Muscle of leg (tissue), 3 donors: ENCODE measurements at regions not wholly inside any gene's neighbourhood (a gene's known extent, or its start where the extent isn't known, plus 50 kb on each side); places are given as distances from the start of the nearest gene placed in this dataset.
"Not testable (repeated sequence)": the region's sequence is repeated elsewhere in the genome, so short reads cannot be mapped to it uniquely, and the experiment has no call there.

Experiments
- DNase-seq: peaks from one replicate; pipeline ENCODE4 v3.0.0; 2013
- H3K27ac ChIP-seq: one replicate; pipeline ENCODE4 v1.5.1; 2013; ENCODE audit warnings: mild to moderate bottlenecking, low read length, control low read depth
- H3K27me3 ChIP-seq: one replicate; pipeline ENCODE4 v1.6.1; 2013; ENCODE audit warnings: low read length; ENCODE audit not compliant: control insufficient read depth, insufficient read depth
- H3K36me3 ChIP-seq: one replicate; pipeline ENCODE4 v1.6.1; 2013; ENCODE audit warnings: low read length; ENCODE audit not compliant: control insufficient read depth, insufficient read depth
- H3K4me1 ChIP-seq: one replicate; pipeline ENCODE4 v1.6.1; 2013; ENCODE audit warnings: low read length; ENCODE audit not compliant: control insufficient read depth, insufficient read depth
- H3K4me3 ChIP-seq: one replicate; pipeline ENCODE4 v1.5.1; 2013; ENCODE audit warnings: low read length, control low read depth
- H3K9me3 ChIP-seq: replicated peaks from 2 replicates; pipeline ENCODE4 v1.6.1; 2013; ENCODE audit warnings: low read depth, low read length; ENCODE audit not compliant: control insufficient read depth
- WGBS: methylation state at CpG from one replicate; pipeline ENCODE4 v1.1.5; 2013; ENCODE audit warnings: missing lambda C conversion rate; ENCODE audit not compliant: insufficient coverage; 5-methylcytosine and 5-hydroxymethylcytosine counted together

- DNase-seq, result no peak
- 90% methylated on average over 3 of the region's 7 CpGs for WGBS
- no peaks in the 10 kb centered on the region for H3K9me3 ChIP-seq
- H3K27me3 ChIP-seq, result no peaks in the 10 kb centered on the region
- no peak overlapping the region for H3K4me3 ChIP-seq
- peaks cover 4% of the 10 kb centered on the region for H3K36me3 ChIP-seq
- no peak overlapping the region for H3K27ac ChIP-seq
- peaks cover 55% of the 10 kb centered on the region for H3K4me1 ChIP-seq
Observed at GRCh38 chr16:85517154-85517553, 96.0 kb upstream of the GSE1 start.

GRCh38 chr16:85517563-85518179 is 95.5 kb upstream of the GSE1 start:
- Histone ChIP-seq H3K27me3 (no peaks in the 10 kb centered on the region), H3K36me3 (peaks cover 4% of the 10 kb centered on the region), H3K4me3 (no peak overlapping the region), H3K4me1 (peaks cover 55% of the 10 kb centered on the region), H3K27ac (no peak overlapping the region), H3K9me3 (no peaks in the 10 kb centered on the region)
- 84% methylated on average over 27 of the region's 38 CpGs for WGBS
- no peak for DNase-seq

DNA sequence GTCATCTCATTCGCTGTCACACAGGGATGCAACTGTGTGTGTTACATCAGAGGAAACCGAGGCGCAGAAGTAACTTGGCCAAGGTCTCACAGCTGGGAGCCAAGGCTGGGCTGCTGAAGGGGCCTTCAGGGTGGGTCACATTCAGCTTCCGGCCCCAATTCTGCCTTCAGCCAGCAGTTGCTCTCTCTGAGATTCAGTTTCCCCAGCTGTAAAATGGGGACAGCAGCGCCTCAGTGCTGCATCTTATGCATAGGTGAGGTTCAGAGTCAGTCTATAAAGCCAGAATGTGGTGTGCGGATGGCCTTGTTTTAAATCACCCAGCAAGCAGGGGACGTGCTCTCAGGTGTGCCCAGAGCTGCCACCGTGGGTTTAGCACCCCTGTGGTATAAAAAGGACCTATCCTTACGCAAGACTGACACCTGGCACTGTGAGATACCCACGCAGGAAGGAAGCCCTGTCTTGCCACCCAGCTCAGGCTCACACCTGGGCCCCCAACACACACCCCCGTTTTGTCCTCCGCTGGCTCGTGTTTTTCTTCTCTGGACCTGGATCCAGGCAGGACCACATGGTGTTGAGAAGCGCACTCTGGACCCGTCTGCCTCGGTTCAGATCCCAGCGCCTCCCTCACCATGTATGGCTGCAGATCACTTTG is 94.6 kb upstream of the GSE1 start:
- DNase-seq, result no peak
- H3K27me3 ChIP-seq, result no peaks in the 10 kb centered on the region
- peaks cover 54% of the 10 kb centered on the region for H3K4me1 ChIP-seq
- peaks cover 4% of the 10 kb centered on the region for H3K36me3 ChIP-seq
- WGBS, result 93% methylated on average over 16 of the region's 17 CpGs
- no peak overlapping the region for H3K27ac ChIP-seq
- H3K9me3 ChIP-seq, result no peaks in the 10 kb centered on the region
- H3K4me3 ChIP-seq, result no peak overlapping the region

DNA sequence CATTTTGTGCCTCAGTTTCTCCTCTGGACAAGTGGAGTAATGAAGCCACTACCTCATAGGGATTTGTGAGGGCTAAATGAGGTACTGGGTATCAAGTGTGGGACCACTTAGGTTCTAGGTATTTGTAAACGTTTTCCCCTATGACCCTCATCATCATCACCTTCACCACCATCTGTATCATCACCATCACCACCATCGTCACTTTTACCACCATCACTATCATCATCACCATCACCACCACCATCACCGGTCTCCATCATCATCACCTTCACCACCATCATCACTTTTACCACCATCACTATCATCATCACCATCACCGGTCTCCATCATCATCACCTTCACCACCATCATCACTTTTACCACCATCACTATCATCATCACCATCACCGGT is 94.1 kb upstream of the GSE1 start:
- H3K27ac ChIP-seq, H3K4me3 ChIP-seq, DNase-seq, H3K27me3 ChIP-seq, H3K9me3 ChIP-seq, H3K36me3 ChIP-seq: not testable (repeated sequence)
- peaks cover 54% of the 10 kb centered on the region for H3K4me1 ChIP-seq
- 25% methylated on average over 2 of the region's 5 CpGs for WGBS

GRCh38 chr16:85519540-85520231 is 93.4 kb upstream of the GSE1 start:
- H3K9me3 ChIP-seq, result no peaks in the 10 kb centered on the region
- no peaks in the 10 kb centered on the region for H3K27me3 ChIP-seq
- peaks cover 4% of the 10 kb centered on the region for H3K36me3 ChIP-seq
- H3K4me3 ChIP-seq, result no peak overlapping the region
- WGBS, result 100% methylated on average over 1 of the region's 7 CpGs
- no peak overlapping the region for H3K27ac ChIP-seq
- DNase-seq, result no peak
- peaks cover 54% of the 10 kb centered on the region for H3K4me1 ChIP-seq

GRCh38 chr16:85520853-85521521 is 92.1 kb upstream of the GSE1 start:
- DNase-seq, result no peak
- no peaks in the 10 kb centered on the region for H3K27me3 ChIP-seq
- 81% methylated on average over 20 of the region's 20 CpGs for WGBS
- H3K4me1 ChIP-seq, result peaks cover 52% of the 10 kb centered on the region
- H3K27ac ChIP-seq, result no peak overlapping the region
- no peak overlapping the region for H3K4me3 ChIP-seq
- H3K36me3 ChIP-seq, result peaks cover 4% of the 10 kb centered on the region
- no peaks in the 10 kb centered on the region for H3K9me3 ChIP-seq

GRCh38 chr16:85521552-85522307 is 91.4 kb upstream of the GSE1 start:
- Histone ChIP-seq H3K9me3 (no peaks in the 10 kb centered on the region), H3K36me3 (peaks cover 4% of the 10 kb centered on the region), H3K27me3 (no peaks in the 10 kb centered on the region), H3K27ac (no peak overlapping the region), H3K4me1 (peaks cover 51% of the 10 kb centered on the region), H3K4me3 (no peak overlapping the region)
- 30% methylated on average over 13 of the region's 21 CpGs for WGBS
- peak; percentile 53 for DNase-seq

GRCh38 chr16:85522308-85522841 is 90.7 kb upstream of the GSE1 start:
- peaks cover 4% of the 10 kb centered on the region for H3K36me3 ChIP-seq
- H3K4me3 ChIP-seq, result no peak overlapping the region
- 72% methylated on average over 8 of the region's 13 CpGs for WGBS
- H3K27ac ChIP-seq, result peak overlapping the region; percentile 20
- H3K9me3 ChIP-seq, result no peaks in the 10 kb centered on the region
- no peaks in the 10 kb centered on the region for H3K27me3 ChIP-seq
- DNase-seq, result peak; percentile 54
- H3K4me1 ChIP-seq, result peaks cover 56% of the 10 kb centered on the region

DNA sequence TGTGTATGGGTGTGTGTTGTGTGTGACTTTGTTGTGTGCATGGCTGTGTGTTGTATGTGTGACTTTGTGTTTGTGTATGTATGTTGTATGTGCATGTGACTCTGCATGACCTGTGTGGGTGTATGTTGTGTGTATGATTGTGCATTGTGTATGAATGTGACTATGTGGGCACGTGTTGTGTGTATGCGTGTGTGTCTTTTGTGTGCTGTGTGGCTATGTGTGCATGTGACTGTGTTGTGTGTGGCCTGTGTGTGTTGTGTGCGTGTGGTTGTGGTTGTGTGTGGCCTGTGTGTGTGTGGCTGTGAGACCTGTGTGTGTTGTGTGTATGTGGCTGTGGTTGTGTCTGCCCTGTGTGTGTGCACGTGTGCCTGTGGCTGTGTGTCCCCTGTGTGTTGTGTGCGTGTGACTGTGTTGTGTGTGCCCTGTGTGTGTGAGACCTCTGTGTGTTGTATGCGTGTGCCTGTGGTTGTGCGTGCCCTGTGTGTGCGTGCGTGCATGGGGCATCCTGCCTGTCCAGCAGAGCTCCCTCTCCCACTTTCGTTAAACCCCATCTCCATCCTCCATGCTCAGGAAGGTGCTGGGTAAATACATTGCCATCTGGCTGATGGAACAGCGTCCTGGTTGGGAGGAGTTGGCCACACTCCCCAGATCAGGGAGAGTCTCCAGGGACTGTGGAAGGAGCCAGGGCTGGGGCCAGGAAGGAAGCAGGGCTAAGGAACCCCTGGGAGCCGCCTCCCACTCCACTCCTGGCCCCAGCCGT is 90.1 kb upstream of the GSE1 start:
- DNase-seq, result peak; percentile 64
- no peak overlapping the region for H3K27ac ChIP-seq

More for the DNA sequence above, 90.1 kb upstream of the GSE1 start:
- H3K27me3 ChIP-seq, result no peaks in the 10 kb centered on the region
- H3K9me3 ChIP-seq, result no peaks in the 10 kb centered on the region
- H3K36me3 ChIP-seq, result peaks cover 4% of the 10 kb centered on the region
- 60% methylated on average over 5 of the region's 13 CpGs for WGBS
- no peak overlapping the region for H3K4me3 ChIP-seq
- H3K4me1 ChIP-seq, result peaks cover 62% of the 10 kb centered on the region
